ENCODE measurements at regions not wholly inside any gene's neighbourhood (a gene's known extent, or its start where the extent isn't known, plus 50 kb on each side); places are given as distances from the start of the nearest gene placed in this dataset.

GRCh38 chr14:43408472-43408871 lies 1098.6 kb downstream of the FSCB start:
- no peaks in the 10 kb centered on the region for H3K4me1 ChIP-seq
- TF ChIP-seq ZNF302 (CRISPR knock-in tag; IDR thresholded peaks at IDR 0.05) (no peak), NPAS2 (CRISPR knock-in tag; IDR thresholded peaks at IDR 0.05; ENCODE audit: borderline replicate concordance) (no peak), SREBF2 (IDR thresholded peaks at IDR 0.05) (no peak), EHMT2 (IDR thresholded peaks at IDR 0.05; ENCODE audit: low read depth) (no peak), ELK1 (IDR thresholded peaks at IDR 0.05; ENCODE audit: low read depth, low read length) (no peak), MYC (IDR thresholded peaks at IDR 0.05; ENCODE audit: borderline replicate concordance, low read length) (no peak), TP53 (CRISPR knock-in tag; IDR thresholded peaks at IDR 0.05) (no peak), CTCF (IDR thresholded peaks at IDR 0.05) (no peak), MAZ (IDR thresholded peaks at IDR 0.05; ENCODE audit: borderline replicate concordance, low read depth, low read length) (no peak), ATOH8 (CRISPR knock-in tag; IDR thresholded peaks at IDR 0.05; ENCODE audit: low read depth) (no peak), FOSB (CRISPR knock-in tag; IDR thresholded peaks at IDR 0.05) (no peak), JUNB (IDR thresholded peaks at IDR 0.05) (no peak), POLR2A (IDR thresholded peaks at IDR 0.05; ENCODE audit: low read length) (no peak), NFE2L2 (conservative IDR thresholded peaks at IDR 0.05; ENCODE audit: low read length) (no peak), POLR2AphosphoS2 (conservative IDR thresholded peaks at IDR 0.05; ENCODE audit: low read length) (no peak), HEYL (CRISPR knock-in tag; IDR thresholded peaks at IDR 0.05) (no peak)
- TF ChIP-seq, protein P1, sequence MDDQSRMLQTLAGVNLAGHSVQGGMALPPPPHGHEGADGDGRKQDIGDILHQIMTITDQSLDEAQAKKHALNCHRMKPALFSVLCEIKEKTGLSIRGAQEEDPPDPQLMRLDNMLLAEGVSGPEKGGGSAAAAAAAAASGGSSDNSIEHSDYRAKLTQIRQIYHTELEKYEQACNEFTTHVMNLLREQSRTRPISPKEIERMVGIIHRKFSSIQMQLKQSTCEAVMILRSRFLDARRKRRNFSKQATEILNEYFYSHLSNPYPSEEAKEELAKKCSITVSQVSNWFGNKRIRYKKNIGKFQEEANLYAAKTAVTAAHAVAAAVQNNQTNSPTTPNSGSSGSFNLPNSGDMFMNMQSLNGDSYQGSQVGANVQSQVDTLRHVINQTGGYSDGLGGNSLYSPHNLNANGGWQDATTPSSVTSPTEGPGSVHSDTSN (IDR thresholded peaks at IDR 0.05): no peak
- TF ChIP-seq, protein P2, sequence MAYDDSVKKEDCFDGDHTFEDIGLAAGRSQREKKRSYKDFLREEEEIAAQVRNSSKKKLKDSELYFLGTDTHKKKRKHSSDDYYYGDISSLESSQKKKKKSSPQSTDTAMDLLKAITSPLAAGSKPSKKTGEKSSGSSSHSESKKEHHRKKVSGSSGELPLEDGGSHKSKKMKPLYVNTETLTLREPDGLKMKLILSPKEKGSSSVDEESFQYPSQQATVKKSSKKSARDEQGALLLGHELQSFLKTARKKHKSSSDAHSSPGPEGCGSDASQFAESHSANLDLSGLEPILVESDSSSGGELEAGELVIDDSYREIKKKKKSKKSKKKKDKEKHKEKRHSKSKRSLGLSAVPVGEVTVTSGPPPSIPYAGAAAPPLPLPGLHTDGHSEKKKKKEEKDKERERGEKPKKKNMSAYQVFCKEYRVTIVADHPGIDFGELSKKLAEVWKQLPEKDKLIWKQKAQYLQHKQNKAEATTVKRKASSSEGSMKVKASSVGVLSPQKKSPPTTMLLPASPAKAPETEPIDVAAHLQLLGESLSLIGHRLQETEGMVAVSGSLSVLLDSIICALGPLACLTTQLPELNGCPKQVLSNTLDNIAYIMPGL (CRISPR knock-in tag; IDR thresholded peaks at IDR 0.05; ENCODE audit: borderline replicate concordance): no peak
- CTCF ChIA-PET: no interaction called here
- ATAC-seq: no peak
- no peak for FAIRE-seq
- DNase-seq (ENCODE audit: low read depth in 1 of 2, low spot score in 1 of 2): no peak
- H3K27ac ChIP-seq: no peak overlapping the region
- H3K9me3 ChIP-seq: no peaks in the 10 kb centered on the region
- H3K4me2 ChIP-seq: no peak overlapping the region
- POLR2A ChIA-PET: no interaction called here
- H3K4me3 ChIP-seq: no peak overlapping the region

DNA sequence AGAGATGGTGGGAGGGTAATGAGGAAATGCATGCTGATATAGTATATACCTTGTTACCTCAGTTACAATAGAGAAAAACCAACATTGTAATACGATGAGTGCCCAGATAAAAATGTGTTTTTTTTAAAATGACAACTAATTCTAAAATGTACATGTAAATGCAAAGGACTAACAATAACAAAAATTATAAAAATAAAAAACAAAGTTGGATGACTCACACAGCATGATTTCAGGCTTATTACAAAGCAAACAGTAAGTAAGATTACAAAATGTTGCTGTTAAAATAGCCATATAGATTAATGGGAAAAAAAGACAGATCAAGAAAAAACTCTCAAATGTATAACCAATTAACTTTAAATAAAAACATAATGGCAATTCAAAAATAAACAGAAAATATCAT lies 1099.4 kb downstream of the FSCB start:
- DNase-seq (ENCODE audit: low read depth in 1 of 2, low spot score in 1 of 2) (no peak), FAIRE-seq (no peak), ATAC-seq (no peak)
- TF ChIP-seq ELK1 (IDR thresholded peaks at IDR 0.05; ENCODE audit: low read depth, low read length) (no peak), MYC (IDR thresholded peaks at IDR 0.05; ENCODE audit: borderline replicate concordance, low read length) (no peak), KDM5A (IDR thresholded peaks at IDR 0.05) (no peak), NR3C1 (IDR thresholded peaks at IDR 0.05) (no peak), CTCF (IDR thresholded peaks at IDR 0.05) (no peak), ESRRA (IDR thresholded peaks at IDR 0.05; ENCODE audit: borderline replicate concordance, low read length) (no peak), ZNF302 (CRISPR knock-in tag; IDR thresholded peaks at IDR 0.05) (no peak), FOSB (CRISPR knock-in tag; IDR thresholded peaks at IDR 0.05) (no peak), ZSCAN20 (CRISPR knock-in tag; IDR thresholded peaks at IDR 0.05) (no peak), EHF (CRISPR knock-in tag; IDR thresholded peaks at IDR 0.05) (no peak)
- ChIA-PET POLR2A (no interaction called here), CTCF (no interaction called here)
- no peak overlapping the region for H3K4me2 ChIP-seq
- H3K9me3 ChIP-seq: no peaks in the 10 kb centered on the region
- H3K4me3 ChIP-seq: no peak overlapping the region
- WGBS (ENCODE audit: missing lambda C conversion rate): 17% methylated on average over 1 of the region's 1 CpG
- no peak overlapping the region for H3K27ac ChIP-seq
- no peaks in the 10 kb centered on the region for H3K4me1 ChIP-seq
